HG03442 (cell line): ENCODE measurements at regions not wholly inside any gene's neighbourhood (a gene's known extent, or its start where the extent isn't known, plus 50 kb on each side); places are given as distances from the start of the nearest gene placed in this dataset.

Experiments
- ATAC-seq: cut with Tn5 transposase; IDR thresholded peaks from one replicate; pipeline ENCODE4 v1.9.1; 2021; ENCODE audit warnings: mild to moderate bottlenecking, moderate library complexity; ENCODE audit not compliant: unreplicated experiment

DNA sequence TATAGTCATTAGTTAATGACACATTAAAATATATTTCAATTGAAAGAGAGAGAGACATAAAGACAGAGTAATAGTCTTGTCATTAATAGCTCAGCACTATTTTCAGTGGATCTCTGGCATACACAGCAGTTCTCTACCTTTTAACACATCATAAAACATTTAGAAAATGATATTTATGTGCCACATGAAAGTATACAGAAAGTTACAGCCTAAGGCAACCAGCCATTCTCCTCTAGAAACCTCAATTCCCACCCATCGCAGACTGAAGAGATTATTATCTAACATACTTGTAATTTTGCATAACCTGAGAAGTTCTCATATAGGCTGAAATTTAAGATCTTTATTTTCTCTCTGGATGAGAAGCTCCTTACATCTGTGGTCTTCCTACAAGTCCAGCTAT, 58.7 kb upstream of the FAM83B start:
- ATAC-seq = no peak
